ENCODE measurements at regions not wholly inside any gene's neighbourhood (a gene's known extent, or its start where the extent isn't known, plus 50 kb on each side); places are given as distances from the start of the nearest gene placed in this dataset.
"Not testable (repeated sequence)": the region's sequence is repeated elsewhere in the genome, so short reads cannot be mapped to it uniquely, and the experiment has no call there.

GRCh38 chr1:95297906-95298305 is 63.9 kb downstream of the RWDD3 start:
- DNase-seq (ENCODE audit: low spot score): not testable (repeated sequence)

DNA sequence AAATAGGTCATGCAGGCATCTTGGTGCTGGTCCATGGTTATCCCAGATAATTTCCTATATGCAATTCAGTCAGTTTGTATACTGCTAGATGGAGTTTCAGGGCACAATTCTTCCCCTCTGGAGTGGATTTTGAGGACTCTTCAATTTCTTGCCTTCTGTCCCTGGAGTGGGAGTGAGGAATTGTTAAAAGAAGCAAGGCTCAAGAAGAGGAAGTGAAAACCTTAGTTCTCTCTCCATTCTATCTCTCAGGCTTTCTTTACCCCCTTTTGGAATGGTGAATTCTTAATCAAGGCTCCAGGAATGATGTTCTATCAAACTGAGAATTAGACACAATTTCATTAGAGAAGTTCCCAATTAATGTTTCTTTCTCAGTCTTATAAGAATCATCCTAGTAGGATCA is 67.1 kb downstream of the RWDD3 start:
- no peak for DNase-seq (ENCODE audit: low spot score)

DNA sequence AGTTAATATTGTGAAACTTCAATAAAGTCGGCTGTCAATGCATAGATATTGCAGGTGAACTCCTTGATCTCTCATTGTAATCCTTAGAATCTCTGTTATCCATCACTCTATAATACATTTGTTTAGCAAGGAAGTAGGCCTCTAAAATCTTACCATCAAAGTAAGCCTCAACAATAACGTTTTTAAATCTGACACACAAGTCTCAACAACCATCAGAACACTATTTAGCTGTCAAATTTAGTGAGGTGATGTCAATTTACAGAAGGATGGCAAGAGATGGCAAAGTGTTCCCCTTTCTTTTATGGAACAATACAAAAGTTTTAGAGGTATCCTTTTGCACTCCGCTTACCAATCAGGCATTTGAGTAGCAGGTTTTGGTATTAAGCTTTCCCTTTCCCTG is 67.6 kb downstream of the RWDD3 start:
- DNase-seq (ENCODE audit: low spot score): no peak

- DNase-seq (ENCODE audit: low spot score): no peak
Measured at GRCh38 chr1:95304803-95305202, 70.8 kb downstream of the RWDD3 start.

- no peak for DNase-seq (ENCODE audit: low spot score)
Measured at GRCh38 chr1:95308276-95309030, 74.4 kb downstream of the RWDD3 start.

DNA sequence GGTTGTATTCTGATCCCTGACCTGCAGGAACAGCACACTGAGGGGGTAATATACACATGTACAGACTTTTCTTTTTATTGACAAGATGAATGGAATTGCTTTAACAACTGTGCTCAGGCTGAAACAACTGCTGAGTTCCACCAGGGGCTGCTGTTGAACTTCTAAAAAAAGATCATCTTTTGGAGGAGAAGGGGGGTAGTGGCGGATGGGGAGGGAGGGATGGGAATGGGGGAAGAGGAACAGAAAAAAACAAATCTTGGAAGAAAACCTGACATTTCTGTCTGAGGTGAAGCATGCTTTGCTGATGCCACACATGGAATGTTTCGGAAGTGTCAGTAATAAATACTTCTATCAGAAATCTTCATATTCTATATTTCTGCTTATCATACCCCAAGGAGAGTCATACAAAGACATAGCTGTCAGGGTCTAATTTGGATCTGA is 75.0 kb downstream of the RWDD3 start:
- DNase-seq (ENCODE audit: low spot score): peak; percentile 18

GRCh38 chr1:95311014-95311413 is 77.0 kb downstream of the RWDD3 start:
- DNase-seq (ENCODE audit: low spot score): no peak

DNA sequence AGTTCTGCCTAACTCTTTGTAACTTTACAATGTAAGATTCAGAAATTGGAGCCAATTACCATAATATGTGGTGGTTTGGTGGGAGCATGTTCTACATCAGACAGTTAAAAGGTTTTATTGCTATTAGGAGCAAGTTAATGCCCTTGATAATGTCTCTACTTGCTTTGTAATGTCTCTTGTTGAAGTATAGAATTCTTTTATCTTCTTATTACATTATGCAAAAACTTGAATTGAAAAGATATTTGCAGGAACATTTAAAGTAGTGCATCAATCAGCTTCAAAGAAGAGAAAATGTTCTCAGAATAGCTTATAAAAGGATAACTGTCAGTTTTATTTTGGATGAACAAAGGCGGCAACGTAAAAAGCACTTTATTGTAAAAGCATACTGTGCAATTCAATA is 77.8 kb downstream of the RWDD3 start:
- DNase-seq (ENCODE audit: low spot score): no peak

DNA sequence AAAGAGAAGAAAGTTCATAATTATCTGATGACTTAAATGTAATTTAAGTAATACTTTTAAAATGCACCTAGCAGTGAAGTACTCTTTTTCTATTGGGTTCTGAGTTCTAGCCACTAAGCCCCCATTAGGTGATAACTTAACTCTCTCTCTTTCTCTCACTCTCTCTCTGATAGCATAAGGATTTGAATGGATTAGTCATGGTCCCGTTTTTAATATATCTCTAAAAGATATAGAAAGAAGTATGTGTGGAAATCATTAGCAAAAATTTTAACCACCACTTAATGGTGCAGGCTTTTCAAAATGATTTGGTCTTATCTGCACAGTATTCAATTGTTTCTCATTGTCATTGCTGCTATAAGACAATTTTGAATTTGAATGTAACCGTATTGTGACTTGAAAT is 78.2 kb downstream of the RWDD3 start:
- no peak for DNase-seq (ENCODE audit: low spot score)

GRCh38 chr1:95313527-95313926 is 79.5 kb downstream of the RWDD3 start:
- no peak for DNase-seq (ENCODE audit: low spot score)

- DNase-seq (ENCODE audit: low spot score): no peak
Measured at GRCh38 chr1:95321531-95321930, 87.5 kb downstream of the RWDD3 start.

DNA sequence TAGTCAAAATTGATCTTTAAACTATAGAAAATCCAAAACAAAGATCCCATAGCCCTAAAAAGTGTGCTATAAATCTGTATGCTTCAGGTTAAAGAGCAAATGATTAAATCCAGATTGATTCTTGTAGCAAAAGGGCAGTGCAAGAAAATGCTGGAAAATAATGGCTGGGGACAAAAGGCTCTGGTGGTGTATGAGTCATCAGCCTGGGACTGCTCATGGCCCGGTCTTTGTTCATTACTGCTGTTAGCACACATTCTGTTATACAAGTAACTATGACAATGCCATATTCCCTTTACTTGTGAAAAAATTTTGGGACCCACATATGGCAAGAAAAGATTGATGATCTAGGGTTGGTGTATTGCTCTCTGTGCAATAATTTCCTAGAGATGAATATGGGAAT is 89.1 kb downstream of the RWDD3 start:
- peak; percentile 15 for DNase-seq (ENCODE audit: low spot score)

DNA sequence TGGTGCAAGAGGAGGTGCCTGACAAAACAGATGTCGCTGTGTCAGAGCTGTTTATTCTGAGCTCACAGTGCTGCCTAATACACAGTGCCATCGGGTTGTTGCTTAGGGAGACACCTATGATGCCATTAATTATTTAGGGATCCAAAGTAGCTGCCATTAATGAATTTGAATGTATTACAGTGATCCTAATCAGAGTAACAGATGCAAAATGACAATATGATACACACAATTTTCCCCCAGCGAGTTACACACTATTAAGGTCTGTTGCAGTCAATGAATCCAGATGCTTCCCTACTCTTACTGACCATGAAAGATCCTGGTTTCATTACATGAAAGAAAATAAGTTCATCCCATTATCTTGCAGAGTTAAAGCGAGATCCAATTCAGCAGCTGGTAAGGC is 91.3 kb downstream of the RWDD3 start:
- DNase-seq (ENCODE audit: low spot score): no peak

DNA sequence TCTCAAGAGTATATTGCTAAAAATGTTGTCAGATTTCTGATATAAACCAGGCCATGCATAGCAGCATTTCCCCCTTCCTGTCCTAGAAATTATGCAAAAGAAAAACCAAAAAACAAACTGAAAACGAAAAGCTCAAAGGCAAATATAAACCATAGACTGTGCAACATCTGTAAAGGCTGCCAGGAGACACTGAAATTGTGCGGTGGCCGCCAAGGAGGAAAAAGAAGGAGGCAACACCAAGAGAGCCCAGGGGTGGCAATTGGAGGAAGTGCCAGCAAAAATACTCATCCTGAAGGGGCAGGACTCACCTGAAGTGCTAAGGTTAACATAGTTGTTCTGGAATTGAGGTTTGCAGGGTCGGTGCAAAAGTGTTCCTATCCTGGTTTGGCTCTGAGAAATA is 92.0 kb downstream of the RWDD3 start:
- no peak for DNase-seq (ENCODE audit: low spot score)

DNA sequence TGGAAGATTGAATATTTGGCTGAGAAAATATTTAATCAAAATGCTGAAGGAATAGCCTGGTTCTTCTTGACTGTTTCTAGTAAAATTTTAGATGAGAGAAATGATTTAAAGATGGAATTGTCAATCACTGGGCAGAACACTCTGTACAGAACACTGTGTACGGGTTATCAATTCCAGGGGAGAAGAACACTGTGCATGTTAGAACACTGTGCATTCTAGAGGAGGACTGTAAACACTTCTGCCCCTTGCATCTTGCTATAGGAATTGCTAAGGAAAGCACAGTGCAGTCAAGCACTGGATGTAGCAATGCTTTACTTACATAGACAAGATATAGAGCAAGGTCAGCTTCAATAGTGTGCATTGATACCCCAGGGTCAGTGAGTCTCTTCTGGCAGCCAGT is 98.7 kb downstream of the RWDD3 start:
- no peak for DNase-seq (ENCODE audit: low spot score)

- no peak for DNase-seq (ENCODE audit: low spot score)
Measured at GRCh38 chr1:95339377-95339776, 105.4 kb downstream of the RWDD3 start.

GRCh38 chr1:95340061-95340460 is 106.1 kb downstream of the RWDD3 start:
- DNase-seq (ENCODE audit: low spot score): no peak

DNA sequence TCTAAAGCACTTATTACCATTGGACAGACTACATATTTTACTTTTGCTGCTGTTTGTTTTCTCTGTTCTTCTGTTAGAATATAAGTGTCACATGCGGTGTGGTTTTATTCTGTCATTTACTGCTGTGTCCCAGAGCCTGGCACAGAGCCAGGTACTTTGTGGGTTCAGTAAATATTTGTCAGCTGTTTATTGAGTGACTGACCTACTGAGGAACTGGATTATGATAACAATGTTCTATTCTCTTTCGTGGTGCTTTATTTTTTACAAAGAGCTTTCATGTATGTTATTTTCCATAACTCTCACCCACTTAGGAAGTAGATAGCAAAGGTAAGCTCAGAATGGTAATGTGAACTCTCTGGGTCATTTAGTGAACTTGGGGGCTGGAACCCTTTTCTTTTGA is 118.8 kb downstream of the RWDD3 start:
- DNase-seq (ENCODE audit: low spot score): no peak

GRCh38 chr1:95353194-95353593 is 119.2 kb downstream of the RWDD3 start:
- no peak for DNase-seq (ENCODE audit: low spot score)

GRCh38 chr1:95364546-95364945 is 130.5 kb downstream of the RWDD3 start:
- no peak for DNase-seq (ENCODE audit: low spot score)

DNA sequence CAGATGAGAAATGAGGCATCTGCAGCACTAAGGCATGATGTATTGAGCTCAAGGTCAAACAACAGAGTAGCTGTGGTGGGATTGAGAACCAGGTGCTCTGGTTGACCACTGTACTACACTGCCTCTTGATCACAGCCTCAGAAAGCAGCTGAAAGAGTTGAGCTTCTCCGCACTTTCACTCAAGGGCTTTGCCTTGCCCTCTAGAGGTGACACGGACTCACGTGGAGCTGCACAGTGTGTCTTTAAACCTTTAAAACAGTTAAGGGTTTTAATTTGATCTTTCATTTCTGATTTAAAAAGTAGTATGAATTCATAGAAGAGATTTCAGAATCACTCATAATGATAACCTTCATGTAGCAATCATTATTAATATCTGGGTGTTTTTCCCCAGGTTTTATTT is 132.5 kb downstream of the RWDD3 start:
- no peak for DNase-seq (ENCODE audit: low spot score)

GRCh38 chr1:95368178-95368577 is 134.2 kb downstream of the RWDD3 start:
- no peak for DNase-seq (ENCODE audit: low spot score)

- DNase-seq (ENCODE audit: low spot score): no peak
Measured at GRCh38 chr1:95369985-95370690, 136.1 kb downstream of the RWDD3 start.

Measured in A172 (cell line).